Keratinocyte (primary cell): ENCODE measurements at regions not wholly inside any gene's neighbourhood (a gene's known extent, or its start where the extent isn't known, plus 50 kb on each side); places are given as distances from the start of the nearest gene placed in this dataset.

Source experiments
- DNase-seq: peaks from one replicate; pipeline ENCODE4 v3.0.0-alpha.2; 2011; ENCODE audit warnings: low read depth, missing footprints, low spot score
- FAIRE-seq: peaks from 2 replicates; lab custom pipeline; 2011; peaks lifted over from hg19 to GRCh38; lab: Jason Lieb, UNC
- H2AFZ ChIP-seq: 2 replicates; pipeline ENCODE4 v1.6.0; 2012; ENCODE audit warnings: low read length, control low read depth, inconsistent platforms; ENCODE audit not compliant: control insufficient read depth
- H3K27ac ChIP-seq: 2 replicates; pipeline ENCODE4 v1.5.1; 2011; ENCODE audit warnings: low read length; ENCODE audit not compliant: control insufficient read depth, insufficient read depth
- H3K27me3 ChIP-seq: 3 replicates; pipeline ENCODE4 v1.6.0; 2011; ENCODE audit warnings: low read length; ENCODE audit not compliant: control insufficient read depth, insufficient read depth; ENCODE audit errors: extremely low read depth
- H3K36me3 ChIP-seq, 2 experiments: 2 replicates in 1 of 2; 3 replicates in 1 of 2; pipeline ENCODE4 v1.5.1; 2011; ENCODE audit warnings: low read length in 2 of 2, mild to moderate bottlenecking in 1 of 2; ENCODE audit not compliant: control insufficient read depth in 2 of 2, insufficient read depth in 2 of 2; ENCODE audit errors: extremely low read depth in 1 of 2
- H3K4me1 ChIP-seq: 3 replicates; pipeline ENCODE4 v1.5.1; 2011; ENCODE audit warnings: low read length; ENCODE audit not compliant: control insufficient read depth, insufficient read depth; ENCODE audit errors: extremely low read depth
- H3K4me2 ChIP-seq: 3 replicates; pipeline ENCODE4 v1.6.0; 2011; ENCODE audit warnings: low read depth, low read length; ENCODE audit not compliant: control insufficient read depth, insufficient read depth; ENCODE audit errors: extremely low read depth
- H3K4me3 ChIP-seq, 3 experiments: fragments of 200-600 bp in 1 of 3; sonication (generic) in 1 of 3; 2 replicates in 2 of 3; 3 replicates in 1 of 3; pipeline ENCODE4 v1.5.1; 2011 to 2016; ENCODE audit warnings: low read length in 3 of 3, mild to moderate bottlenecking in 3 of 3, control low read depth in 2 of 3, inconsistent platforms in 1 of 3, low read depth in 1 of 3, mixed read lengths in 1 of 3, mixed run types in 1 of 3, moderate library complexity in 1 of 3; ENCODE audit not compliant: control insufficient read depth in 2 of 3, insufficient read depth in 2 of 3; ENCODE audit errors: extremely low read depth in 1 of 3
- H3K79me2 ChIP-seq: 2 replicates; pipeline ENCODE4 v1.6.0; 2012; ENCODE audit warnings: low read length; ENCODE audit not compliant: control insufficient read depth, insufficient read depth
- H3K9ac ChIP-seq: 3 replicates; pipeline ENCODE4 v1.6.0; 2011; ENCODE audit warnings: low read length; ENCODE audit not compliant: control insufficient read depth, insufficient read depth; ENCODE audit errors: extremely low read depth
- H3K9me1 ChIP-seq: 3 replicates; pipeline ENCODE4 v1.6.0; 2011; ENCODE audit warnings: low read length; ENCODE audit not compliant: control insufficient read depth, insufficient read depth; ENCODE audit errors: extremely low read depth
- H3K9me3 ChIP-seq: 2 replicates; pipeline ENCODE4 v1.5.1; 2012; ENCODE audit warnings: low read depth, low read length; ENCODE audit not compliant: control insufficient read depth
- H4K20me1 ChIP-seq: 3 replicates; pipeline ENCODE4 v1.6.0; 2011; ENCODE audit warnings: low read length; ENCODE audit not compliant: control insufficient read depth, insufficient read depth; ENCODE audit errors: extremely low read depth
- EZH2 ChIP-seq: IDR thresholded peaks from one replicate; pipeline ENCODE4 v1.6.1; 2012; ENCODE audit warnings: inconsistent platforms, mild to moderate bottlenecking, low read length, moderate library complexity
- dilution Hi-C: fragments of 300-500 bp; cut with MboI; formaldehyde crosslinking; loops from one replicate; pipeline ENCODE4 v1.7.0; 2020; ENCODE audit warnings: low sequenced_read_pairs; ENCODE audit not compliant: extremely low pct_ligation_motif_present
- TF ChIP-seq, protein P1 (sequence below), 3 experiments: IDR thresholded peaks in 1 of 3; conservative IDR thresholded peaks in 1 of 3; optimal IDR thresholded peaks in 1 of 3; 2 replicates in 2 of 3; 3 replicates in 1 of 3; pipeline versions ENCODE3 to v1.5.1; 2011; ENCODE audit warnings: low read length in 3 of 3, mild to moderate bottlenecking in 3 of 3, moderate library complexity in 2 of 3, control low read depth in 1 of 3, inconsistent platforms in 1 of 3; ENCODE audit not compliant: insufficient read depth in 2 of 3; ENCODE audit errors: extremely low read depth in 1 of 3

- DNase-seq (no peak), FAIRE-seq (no peak)
- H3K9ac ChIP-seq: no peak overlapping the region
- no peak overlapping the region for H2AFZ ChIP-seq
- H3K79me2 ChIP-seq: no peaks in the 10 kb centered on the region
- no peak overlapping the region for H3K4me2 ChIP-seq
- H3K9me1 ChIP-seq: no peaks in the 10 kb centered on the region
- no peaks in the 10 kb centered on the region for H3K27me3 ChIP-seq
- no peak overlapping the region for H3K4me3 ChIP-seq
- no peaks in the 10 kb centered on the region for H3K36me3 ChIP-seq
- dilution Hi-C loops: no loop called here
- H3K9me3 ChIP-seq: no peaks in the 10 kb centered on the region
- peaks cover 7% of the 10 kb centered on the region for H3K4me1 ChIP-seq
- no peaks in the 10 kb centered on the region for H4K20me1 ChIP-seq
- no peak for TF ChIP-seq EZH2
- TF ChIP-seq, protein P1, sequence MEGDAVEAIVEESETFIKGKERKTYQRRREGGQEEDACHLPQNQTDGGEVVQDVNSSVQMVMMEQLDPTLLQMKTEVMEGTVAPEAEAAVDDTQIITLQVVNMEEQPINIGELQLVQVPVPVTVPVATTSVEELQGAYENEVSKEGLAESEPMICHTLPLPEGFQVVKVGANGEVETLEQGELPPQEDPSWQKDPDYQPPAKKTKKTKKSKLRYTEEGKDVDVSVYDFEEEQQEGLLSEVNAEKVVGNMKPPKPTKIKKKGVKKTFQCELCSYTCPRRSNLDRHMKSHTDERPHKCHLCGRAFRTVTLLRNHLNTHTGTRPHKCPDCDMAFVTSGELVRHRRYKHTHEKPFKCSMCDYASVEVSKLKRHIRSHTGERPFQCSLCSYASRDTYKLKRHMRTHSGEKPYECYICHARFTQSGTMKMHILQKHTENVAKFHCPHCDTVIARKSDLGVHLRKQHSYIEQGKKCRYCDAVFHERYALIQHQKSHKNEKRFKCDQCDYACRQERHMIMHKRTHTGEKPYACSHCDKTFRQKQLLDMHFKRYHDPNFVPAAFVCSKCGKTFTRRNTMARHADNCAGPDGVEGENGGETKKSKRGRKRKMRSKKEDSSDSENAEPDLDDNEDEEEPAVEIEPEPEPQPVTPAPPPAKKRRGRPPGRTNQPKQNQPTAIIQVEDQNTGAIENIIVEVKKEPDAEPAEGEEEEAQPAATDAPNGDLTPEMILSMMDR (optimal IDR thresholded peaks at IDR 0.05 in 1 of 3, IDR thresholded peaks at IDR 0.05 in 1 of 3, conservative IDR thresholded peaks at IDR 0.05 in 1 of 3; ENCODE audit: extremely low read depth in 1 of 3, insufficient read depth in 2 of 3, low read length in 3 of 3): no peak
- H3K27ac ChIP-seq: no peak overlapping the region
Measured at GRCh38 chr6:147737115-147737514, 228.6 kb downstream of the SAMD5 start.

- DNase-seq: no peak
Measured at GRCh38 chr6:147738099-147738498, 229.6 kb downstream of the SAMD5 start.

More at GRCh38 chr6:147738099-147738498, 229.6 kb downstream of the SAMD5 start:
- H3K4me1 ChIP-seq: peaks cover 7% of the 10 kb centered on the region
- H3K9me3 ChIP-seq: no peaks in the 10 kb centered on the region
- dilution Hi-C loops: no loop called here
- peak overlapping the region; percentile 29 for H3K4me2 ChIP-seq
- H3K27ac ChIP-seq: no peak overlapping the region
- H3K9ac ChIP-seq: no peak overlapping the region
- TF ChIP-seq, protein P1 (optimal IDR thresholded peaks at IDR 0.05 in 1 of 3, IDR thresholded peaks at IDR 0.05 in 1 of 3, conservative IDR thresholded peaks at IDR 0.05 in 1 of 3; ENCODE audit: extremely low read depth in 1 of 3, insufficient read depth in 2 of 3, low read length in 3 of 3): no peak
- no peak for TF ChIP-seq EZH2
- H3K4me3 ChIP-seq: no peak overlapping the region
- H3K27me3 ChIP-seq: no peaks in the 10 kb centered on the region
- H3K36me3 ChIP-seq: no peaks in the 10 kb centered on the region
- H3K9me1 ChIP-seq: no peaks in the 10 kb centered on the region
- no peaks in the 10 kb centered on the region for H3K79me2 ChIP-seq
- FAIRE-seq: no peak
- H2AFZ ChIP-seq: peak overlapping the region; percentile 48
- H4K20me1 ChIP-seq: no peaks in the 10 kb centered on the region
